NCI-H146 (cell line): ENCODE measurements at regions not wholly inside any gene's neighbourhood (a gene's known extent, or its start where the extent isn't known, plus 50 kb on each side); places are given as distances from the start of the nearest gene placed in this dataset.
A peak's percentile ranks its signal among the peaks of the same experiment; 100 is the strongest.
"Not testable (repeated sequence)": the region's sequence is repeated elsewhere in the genome, so short reads cannot be mapped to it uniquely, and the experiment has no call there.

Experiments used
- DNase-seq: peaks from one replicate; lab custom pipeline; 2025; lab: John Stamatoyannopoulos, UW

GRCh38 chr14:39666386-39666785 is 234.2 kb upstream of the FBXO33 start:
- no peak for DNase-seq

GRCh38 chr14:39665075-39665475 is 232.8 kb upstream of the FBXO33 start:
- DNase-seq = no peak

GRCh38 chr14:39664646-39665045 is 232.4 kb upstream of the FBXO33 start:
- DNase-seq = no peak

- DNase-seq = no peak
Observed at GRCh38 chr14:39641224-39641623, 209.0 kb upstream of the FBXO33 start.

- not testable (repeated sequence) for DNase-seq
Observed at GRCh38 chr14:39639009-39639408, 206.8 kb upstream of the FBXO33 start.

- no peak for DNase-seq
Observed at GRCh38 chr14:39628087-39628486, 195.9 kb upstream of the FBXO33 start.

GRCh38 chr14:39626589-39627576 is 194.7 kb upstream of the FBXO33 start:
- DNase-seq = no peak

GRCh38 chr14:39621678-39622077 is 189.4 kb upstream of the FBXO33 start:
- DNase-seq = no peak

- DNase-seq = no peak
Observed at GRCh38 chr14:39621223-39621622, 189.0 kb upstream of the FBXO33 start.

GRCh38 chr14:39617537-39617936 is 185.3 kb upstream of the FBXO33 start:
- no peak for DNase-seq

- no peak for DNase-seq
Observed at GRCh38 chr14:39615352-39615751, 183.1 kb upstream of the FBXO33 start.

GRCh38 chr14:39614297-39614923 is 182.2 kb upstream of the FBXO33 start:
- no peak for DNase-seq

GRCh38 chr14:39609119-39609518 is 176.9 kb upstream of the FBXO33 start:
- DNase-seq = no peak

- DNase-seq = no peak
Observed at GRCh38 chr14:39607978-39608377, 175.7 kb upstream of the FBXO33 start.

- DNase-seq = no peak
Observed at GRCh38 chr14:39603942-39604341, 171.7 kb upstream of the FBXO33 start.

- DNase-seq = no peak
Observed at GRCh38 chr14:39593377-39593776, 161.1 kb upstream of the FBXO33 start.

- no peak for DNase-seq
Observed at GRCh38 chr14:39592116-39592789, 160.0 kb upstream of the FBXO33 start.

- DNase-seq = peak; percentile 30
Observed at GRCh38 chr14:39589882-39590281, 157.6 kb upstream of the FBXO33 start.

GRCh38 chr14:39582028-39582654 is 149.9 kb upstream of the FBXO33 start:
- DNase-seq = no peak

- no peak for DNase-seq
Observed at GRCh38 chr14:39581474-39581873, 149.2 kb upstream of the FBXO33 start.

GRCh38 chr14:39580696-39581095 is 148.5 kb upstream of the FBXO33 start:
- DNase-seq = no peak

GRCh38 chr14:39576736-39577135 is 144.5 kb upstream of the FBXO33 start:
- DNase-seq = no peak
